WTC11 (cell line): ENCODE measurements at regions not wholly inside any gene's neighbourhood (a gene's known extent, or its start where the extent isn't known, plus 50 kb on each side); places are given as distances from the start of the nearest gene placed in this dataset.

ENCODE experiments used
- ATAC-seq: fragments of 200-7000 bp; cut with Tn5 transposase; 2 replicates; pipeline ENCODE4 v1.10.0; 2021; ENCODE audit warnings: mild to moderate bottlenecking, moderate library complexity
- CTCF ChIA-PET: fragments of 300-600 bp; sonication (Branson Sonifier 250); formaldehyde crosslinking; loops from one replicate; lab custom pipeline; 2021; ENCODE audit warnings: antibody characterized with exemption; lab: Charles Lee
- POLR2A ChIA-PET: fragments of 350-600 bp; sonication (Branson Sonifier 250); formaldehyde crosslinking; loops from one replicate; lab custom pipeline; 2021; ENCODE audit warnings: antibody characterized with exemption; lab: Charles Lee
- DNase-seq: peaks from one replicate; pipeline ENCODE4 v3.0.0; 2021; ENCODE audit warnings: low spot score
- H3K27ac Mint-ChIP-seq: 2 replicates; pipeline ENCODE4 v1.8.0; 2021; ENCODE audit warnings: mixed read lengths
- H3K27me3 Mint-ChIP-seq: 2 replicates; pipeline ENCODE4 v1.8.0; 2021; ENCODE audit warnings: low read depth, mild to moderate bottlenecking, moderate library complexity, mixed read lengths
- H3K36me3 Mint-ChIP-seq: 2 replicates; pipeline ENCODE4 v1.8.0; 2021; ENCODE audit warnings: mixed read lengths
- H3K4me1 Mint-ChIP-seq: 2 replicates; pipeline ENCODE4 v1.8.0; 2022; ENCODE audit warnings: mixed read lengths
- H3K4me3 Mint-ChIP-seq: 2 replicates; pipeline ENCODE4 v1.8.0; 2021; ENCODE audit warnings: mild to moderate bottlenecking, moderate library complexity, mixed read lengths
- H3K9me3 Mint-ChIP-seq: 2 replicates; pipeline ENCODE4 v1.8.0; 2021; ENCODE audit warnings: mixed read lengths
- AR ChIP-seq: fragments of 250-450 bp; sonication (Bioruptor Pico); IDR thresholded peaks from 2 replicates; pipeline ENCODE4 v1.9.0; 2021; ENCODE audit warnings: mild to moderate bottlenecking
- ARID4B ChIP-seq: sonication (generic); formaldehyde crosslinking; IDR thresholded peaks from 2 replicates; pipeline ENCODE4 v1.8.0; 2023; ENCODE audit warnings: missing genetic modification reagents, mild to moderate bottlenecking, borderline replicate concordance
- EMX1 ChIP-seq: fragments of 250-450 bp; sonication (Bioruptor Pico); IDR thresholded peaks from 2 replicates; pipeline ENCODE4 v1.8.0; 2021; ENCODE audit warnings: mild to moderate bottlenecking
- GTF2I ChIP-seq: fragments of 250-450 bp; sonication (Bioruptor Pico); conservative IDR thresholded peaks from 2 replicates; pipeline ENCODE4 v1.4.0; 2021; ENCODE audit warnings: mild to moderate bottlenecking
- HMGXB4 ChIP-seq: sonication (generic); formaldehyde crosslinking; IDR thresholded peaks from 2 replicates; pipeline ENCODE4 v1.8.1; 2023; ENCODE audit warnings: mild to moderate bottlenecking, moderate library complexity, missing genetic modification reagents
- JAZF1 ChIP-seq: fragments of 250-450 bp; sonication (Bioruptor Pico); IDR thresholded peaks from 2 replicates; pipeline ENCODE4 v1.9.0; 2021; ENCODE audit warnings: moderate library complexity, mild to moderate bottlenecking, inconsistent platforms
- JUN ChIP-seq: sonication (generic); formaldehyde crosslinking; IDR thresholded peaks from 2 replicates; pipeline ENCODE4 v1.8.0; 2023; ENCODE audit warnings: mild to moderate bottlenecking, missing genetic modification reagents
- NFE2L1 ChIP-seq: sonication (generic); formaldehyde crosslinking; IDR thresholded peaks from 2 replicates; pipeline ENCODE4 v1.8.1; 2023; ENCODE audit warnings: missing genetic modification reagents
- NR3C1 ChIP-seq: sonication (generic); formaldehyde crosslinking; conservative IDR thresholded peaks from 2 replicates; pipeline ENCODE4 v1.8.1; 2023; ENCODE audit warnings: low read depth, mild to moderate bottlenecking, missing genetic modification reagents
- OVOL2 ChIP-seq: fragments of 250-450 bp; sonication (Bioruptor Pico); IDR thresholded peaks from 2 replicates; pipeline ENCODE4 v1.9.0; 2021; ENCODE audit warnings: mild to moderate bottlenecking, borderline replicate concordance
- PREB ChIP-seq: sonication (generic); formaldehyde crosslinking; IDR thresholded peaks from 2 replicates; pipeline ENCODE4 v1.8.1; 2022; ENCODE audit warnings: mild to moderate bottlenecking, missing genetic modification reagents, moderate library complexity, borderline replicate concordance
- PRRX2 ChIP-seq: fragments of 250-450 bp; sonication (Bioruptor Pico); IDR thresholded peaks from 2 replicates; pipeline ENCODE4 v1.8.0; 2021; ENCODE audit warnings: mild to moderate bottlenecking
- SMAD4 ChIP-seq: sonication (generic); formaldehyde crosslinking; IDR thresholded peaks from 2 replicates; pipeline ENCODE4 v1.8.0; 2022; ENCODE audit warnings: mild to moderate bottlenecking, missing genetic modification reagents
- STAT6 ChIP-seq: sonication (generic); formaldehyde crosslinking; conservative IDR thresholded peaks from 2 replicates; pipeline ENCODE4 v1.8.1; 2023; ENCODE audit warnings: mild to moderate bottlenecking, low read depth, missing genetic modification reagents, moderate library complexity
- ZBTB21 ChIP-seq: sonication (generic); formaldehyde crosslinking; IDR thresholded peaks from 2 replicates; pipeline ENCODE4 v1.8.1; 2023; ENCODE audit warnings: mild to moderate bottlenecking, missing genetic modification reagents, borderline replicate concordance
- ZNF423 ChIP-seq: fragments of 250-450 bp; sonication (Bioruptor Pico); IDR thresholded peaks from 2 replicates; pipeline ENCODE4 v2.1.2; 2022; ENCODE audit warnings: mild to moderate bottlenecking, moderate library complexity
- ZNF512 ChIP-seq: sonication (generic); formaldehyde crosslinking; IDR thresholded peaks from 2 replicates; pipeline ENCODE4 v1.8.1; 2022; ENCODE audit warnings: missing genetic modification reagents, borderline replicate concordance

GRCh38 chr6:141134723-141135122, 998.0 kb upstream of the GJE1 start:
- H3K27me3 Mint-ChIP-seq = no peaks in the 10 kb centered on the region
- no peak for DNase-seq
- CTCF ChIA-PET = no interaction called here
- TF ChIP-seq OVOL2 (CRISPR knock-in tag) (no peak), AR (CRISPR knock-in tag) (no peak), GTF2I (CRISPR knock-in tag) (no peak), JAZF1 (CRISPR knock-in tag) (no peak), NR3C1 (CRISPR knock-in tag) (no peak)
- no peak overlapping the region for H3K4me3 Mint-ChIP-seq
- POLR2A ChIA-PET = no interaction called here
- H3K4me1 Mint-ChIP-seq = 0 out of 2 replicates have a peak, but pooled peaks cover 3% of the 10 kb centered on the region
- no peak overlapping the region for H3K27ac Mint-ChIP-seq
- no peak for ATAC-seq
- no peaks in the 10 kb centered on the region; the same call in 1 of the 2 replicates for H3K36me3 Mint-ChIP-seq
- H3K9me3 Mint-ChIP-seq = peaks cover 10% of the 10 kb centered on the region

- no peak for DNase-seq
- no peaks in the 10 kb centered on the region for H3K27me3 Mint-ChIP-seq
- peaks cover 14% of the 10 kb centered on the region for H3K9me3 Mint-ChIP-seq
- no peaks in the 10 kb centered on the region; the same call in 1 of the 2 replicates for H3K36me3 Mint-ChIP-seq
- ATAC-seq = no peak
- ChIA-PET POLR2A (no interaction called here), CTCF (no interaction called here)
- H3K4me3 Mint-ChIP-seq = no peak overlapping the region
- H3K27ac Mint-ChIP-seq = no peak overlapping the region
- 0 out of 2 replicates have a peak, but pooled peaks cover under 1% of the 10 kb centered on the region for H3K4me1 Mint-ChIP-seq
- TF ChIP-seq SMAD4 (CRISPR knock-in tag) (no peak), OVOL2 (CRISPR knock-in tag) (no peak), ZBTB21 (CRISPR knock-in tag) (no peak), EMX1 (CRISPR knock-in tag) (no peak), AR (CRISPR knock-in tag) (no peak), JAZF1 (CRISPR knock-in tag) (no peak), ZNF423 (no peak), HMGXB4 (CRISPR knock-in tag) (no peak), PREB (CRISPR knock-in tag) (no peak), ARID4B (CRISPR knock-in tag) (no peak), JUN (CRISPR knock-in tag) (no peak), NFE2L1 (CRISPR knock-in tag) (no peak), PRRX2 (CRISPR knock-in tag) (no peak), ZNF512 (no peak), STAT6 (no peak)
These were observed 998.9 kb upstream of the GJE1 start for GRCh38 chr6:141133836-141134235.
